Neural cell (in vitro differentiated cells): ENCODE measurements at regions not wholly inside any gene's neighbourhood (a gene's known extent, or its start where the extent isn't known, plus 50 kb on each side); places are given as distances from the start of the nearest gene placed in this dataset.

Experiments
- H2AFZ ChIP-seq: fragments of 200-600, 300-800 bp; sonication (generic), shearing (Covaris generic); 2 replicates; pipeline ENCODE4 v1.6.0; 2014; ENCODE audit warnings: low read depth, mild to moderate bottlenecking, antibody characterized with exemption, low read length, moderate library complexity
- H3F3A ChIP-seq: fragments of 200-600 bp; shearing (Covaris generic); 2 replicates; pipeline ENCODE4 v1.6.1; 2016; ENCODE audit warnings: mild to moderate bottlenecking, moderate library complexity, mixed read lengths, antibody characterized with exemption, low read length; ENCODE audit not compliant: insufficient read depth, poor library complexity, severe bottlenecking
- H3K27ac ChIP-seq: fragments of 200-600, 300-800 bp; sonication (generic), shearing (Covaris generic); 2 replicates; pipeline ENCODE4 v1.5.1; 2014; ENCODE audit warnings: mild to moderate bottlenecking, low read length, moderate library complexity
- H3K27me3 ChIP-seq: fragments of 300-800, 200-600 bp; sonication (generic), shearing (Covaris generic); 2 replicates; pipeline ENCODE4 v1.6.0; 2014; ENCODE audit warnings: mild to moderate bottlenecking, low read depth, low read length, moderate library complexity; ENCODE audit not compliant: insufficient read depth
- H3K36me3 ChIP-seq: fragments of 300-800, 200-600 bp; sonication (generic), shearing (Covaris generic); 2 replicates; pipeline ENCODE4 v1.5.1; 2014; ENCODE audit warnings: mild to moderate bottlenecking, antibody characterized with exemption, low read length, moderate library complexity; ENCODE audit not compliant: insufficient read depth
- H3K4me2 ChIP-seq: fragments of 300-800, 200-600 bp; sonication (generic), shearing (Covaris generic); 2 replicates; pipeline ENCODE4 v1.6.0; 2014; ENCODE audit warnings: mild to moderate bottlenecking, low read length
- H3K4me3 ChIP-seq: fragments of 300-800, 200-600 bp; sonication (generic), shearing (Covaris generic); 2 replicates; pipeline ENCODE4 v1.5.1; 2014; ENCODE audit warnings: mild to moderate bottlenecking, low read length, moderate library complexity
- H3K79me2 ChIP-seq: fragments of 200-600 bp; shearing (Covaris generic); replicated peaks from 2 replicates; pipeline ENCODE4 v1.6.0; 2014; ENCODE audit warnings: mild to moderate bottlenecking, low read length, moderate library complexity; ENCODE audit not compliant: insufficient read depth
- H3K9ac ChIP-seq: fragments of 300-800, 200-600 bp; sonication (generic), shearing (Covaris generic); 2 replicates; pipeline ENCODE4 v1.6.1; 2016; ENCODE audit warnings: mild to moderate bottlenecking, low read length, mixed read lengths
- H3K9me2 ChIP-seq: fragments of 200-600 bp; shearing (Covaris generic); 2 replicates; pipeline ENCODE4 v1.6.1; 2016; ENCODE audit warnings: mild to moderate bottlenecking, low read length, mixed read lengths; ENCODE audit not compliant: insufficient read depth
- H3K9me3 ChIP-seq: fragments of 200-600, 300-800 bp; sonication (generic), shearing (Covaris generic); 2 replicates; pipeline ENCODE4 v1.6.1; 2016; ENCODE audit warnings: mild to moderate bottlenecking, mixed run types, low read length, moderate library complexity, mixed read lengths
- H4K20me1 ChIP-seq: fragments of 200-600 bp; shearing (Covaris generic); 2 replicates; pipeline ENCODE4 v1.6.1; 2016; ENCODE audit warnings: mild to moderate bottlenecking, mixed run types; ENCODE audit not compliant: insufficient read depth
- EP300 ChIP-seq: fragments of 450-650 bp; conservative IDR thresholded peaks from 2 replicates; pipeline ENCODE4 v1.6.1; 2014; ENCODE audit warnings: antibody characterized with exemption, mild to moderate bottlenecking, moderate library complexity; ENCODE audit not compliant: poor library complexity, severe bottlenecking
- EZH2 ChIP-seq: fragments of 200-600, 300-800 bp; shearing (Covaris generic), sonication (generic); IDR thresholded peaks from 2 replicates; pipeline ENCODE4 v1.6.1; 2014; ENCODE audit warnings: antibody characterized with exemption, low read length, borderline replicate concordance, mild to moderate bottlenecking; ENCODE audit not compliant: insufficient read depth, poor library complexity, severe bottlenecking
- POLR2AphosphoS5 ChIP-seq: IDR thresholded peaks from 2 replicates; pipeline ENCODE4 v1.6.1; 2012
- RAD21 ChIP-seq: fragments of 450-650 bp; conservative IDR thresholded peaks from 2 replicates; pipeline ENCODE4 v1.6.1; 2014; ENCODE audit warnings: antibody characterized with exemption, mild to moderate bottlenecking, moderate library complexity
- SMC3 ChIP-seq: fragments of 450-650 bp; conservative IDR thresholded peaks from 2 replicates; pipeline ENCODE4 v1.6.1; 2014; ENCODE audit warnings: antibody characterized with exemption, mild to moderate bottlenecking, moderate library complexity; ENCODE audit not compliant: poor library complexity
- TAF1 ChIP-seq: IDR thresholded peaks from 2 replicates; pipeline ENCODE4 v1.6.1; 2012; ENCODE audit warnings: low read depth
- TF ChIP-seq, protein P1 (sequence below): fragments of 450-650 bp; IDR thresholded peaks from 2 replicates; pipeline ENCODE4 v1.5.1; 2014; ENCODE audit warnings: antibody characterized with exemption, mild to moderate bottlenecking, moderate library complexity; ENCODE audit not compliant: poor library complexity, severe bottlenecking
- TF ChIP-seq, protein P2 (sequence below): IDR thresholded peaks from 2 replicates; pipeline ENCODE4 v1.6.1; 2012; ENCODE audit warnings: borderline replicate concordance

DNA sequence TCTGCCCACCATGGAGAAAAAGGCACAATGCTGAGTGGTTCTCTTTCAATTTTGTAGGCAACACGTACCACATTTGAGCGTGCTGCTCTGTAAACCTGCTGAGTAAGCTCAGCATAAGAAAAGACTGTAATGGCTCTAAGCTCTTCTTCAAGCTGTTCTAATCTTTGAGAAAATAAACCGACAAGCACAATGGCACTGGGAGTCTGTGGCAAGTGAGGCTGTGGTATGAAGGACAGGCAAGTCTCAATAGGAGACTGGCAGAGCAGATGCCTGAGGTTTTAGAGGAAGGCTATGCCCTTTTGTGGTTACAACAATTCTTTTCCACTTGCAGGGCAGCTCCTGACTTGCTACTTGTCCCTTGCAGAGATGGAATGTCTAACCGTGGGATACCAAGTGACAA is 136.7 kb upstream of the EXOC2 start:
- TF ChIP-seq TAF1 = no peak
- no peak for TF ChIP-seq POLR2AphosphoS5
- TF ChIP-seq SMC3 = no peak
- TF ChIP-seq EZH2 = no peak
- no peak for TF ChIP-seq RAD21
- TF ChIP-seq, protein P1, sequence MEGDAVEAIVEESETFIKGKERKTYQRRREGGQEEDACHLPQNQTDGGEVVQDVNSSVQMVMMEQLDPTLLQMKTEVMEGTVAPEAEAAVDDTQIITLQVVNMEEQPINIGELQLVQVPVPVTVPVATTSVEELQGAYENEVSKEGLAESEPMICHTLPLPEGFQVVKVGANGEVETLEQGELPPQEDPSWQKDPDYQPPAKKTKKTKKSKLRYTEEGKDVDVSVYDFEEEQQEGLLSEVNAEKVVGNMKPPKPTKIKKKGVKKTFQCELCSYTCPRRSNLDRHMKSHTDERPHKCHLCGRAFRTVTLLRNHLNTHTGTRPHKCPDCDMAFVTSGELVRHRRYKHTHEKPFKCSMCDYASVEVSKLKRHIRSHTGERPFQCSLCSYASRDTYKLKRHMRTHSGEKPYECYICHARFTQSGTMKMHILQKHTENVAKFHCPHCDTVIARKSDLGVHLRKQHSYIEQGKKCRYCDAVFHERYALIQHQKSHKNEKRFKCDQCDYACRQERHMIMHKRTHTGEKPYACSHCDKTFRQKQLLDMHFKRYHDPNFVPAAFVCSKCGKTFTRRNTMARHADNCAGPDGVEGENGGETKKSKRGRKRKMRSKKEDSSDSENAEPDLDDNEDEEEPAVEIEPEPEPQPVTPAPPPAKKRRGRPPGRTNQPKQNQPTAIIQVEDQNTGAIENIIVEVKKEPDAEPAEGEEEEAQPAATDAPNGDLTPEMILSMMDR = no peak
- TF ChIP-seq, protein P2, sequence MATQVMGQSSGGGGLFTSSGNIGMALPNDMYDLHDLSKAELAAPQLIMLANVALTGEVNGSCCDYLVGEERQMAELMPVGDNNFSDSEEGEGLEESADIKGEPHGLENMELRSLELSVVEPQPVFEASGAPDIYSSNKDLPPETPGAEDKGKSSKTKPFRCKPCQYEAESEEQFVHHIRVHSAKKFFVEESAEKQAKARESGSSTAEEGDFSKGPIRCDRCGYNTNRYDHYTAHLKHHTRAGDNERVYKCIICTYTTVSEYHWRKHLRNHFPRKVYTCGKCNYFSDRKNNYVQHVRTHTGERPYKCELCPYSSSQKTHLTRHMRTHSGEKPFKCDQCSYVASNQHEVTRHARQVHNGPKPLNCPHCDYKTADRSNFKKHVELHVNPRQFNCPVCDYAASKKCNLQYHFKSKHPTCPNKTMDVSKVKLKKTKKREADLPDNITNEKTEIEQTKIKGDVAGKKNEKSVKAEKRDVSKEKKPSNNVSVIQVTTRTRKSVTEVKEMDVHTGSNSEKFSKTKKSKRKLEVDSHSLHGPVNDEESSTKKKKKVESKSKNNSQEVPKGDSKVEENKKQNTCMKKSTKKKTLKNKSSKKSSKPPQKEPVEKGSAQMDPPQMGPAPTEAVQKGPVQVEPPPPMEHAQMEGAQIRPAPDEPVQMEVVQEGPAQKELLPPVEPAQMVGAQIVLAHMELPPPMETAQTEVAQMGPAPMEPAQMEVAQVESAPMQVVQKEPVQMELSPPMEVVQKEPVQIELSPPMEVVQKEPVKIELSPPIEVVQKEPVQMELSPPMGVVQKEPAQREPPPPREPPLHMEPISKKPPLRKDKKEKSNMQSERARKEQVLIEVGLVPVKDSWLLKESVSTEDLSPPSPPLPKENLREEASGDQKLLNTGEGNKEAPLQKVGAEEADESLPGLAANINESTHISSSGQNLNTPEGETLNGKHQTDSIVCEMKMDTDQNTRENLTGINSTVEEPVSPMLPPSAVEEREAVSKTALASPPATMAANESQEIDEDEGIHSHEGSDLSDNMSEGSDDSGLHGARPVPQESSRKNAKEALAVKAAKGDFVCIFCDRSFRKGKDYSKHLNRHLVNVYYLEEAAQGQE = no peak
- Histone ChIP-seq H3K9ac (no peak overlapping the region), H3K27me3 (no peaks in the 10 kb centered on the region), H3F3A (no peaks in the 10 kb centered on the region), H3K9me3 (no peaks in the 10 kb centered on the region), H3K36me3 (no peaks in the 10 kb centered on the region), H3K9me2 (no peaks in the 10 kb centered on the region), H3K4me2 (no peak overlapping the region), H3K27ac (no peak overlapping the region), H2AFZ (no peak overlapping the region), H4K20me1 (no peaks in the 10 kb centered on the region), H3K79me2 (no peaks in the 10 kb centered on the region), H3K4me3 (no peak overlapping the region)

GRCh38 chr6:827431-827830 is 134.5 kb upstream of the EXOC2 start:
- H3K79me2 ChIP-seq = no peaks in the 10 kb centered on the region
- H2AFZ ChIP-seq = no peak overlapping the region
- no peaks in the 10 kb centered on the region for H3K9me3 ChIP-seq
- H3K9ac ChIP-seq = no peak overlapping the region
- no peak overlapping the region for H3K4me2 ChIP-seq
- no peaks in the 10 kb centered on the region for H3K27me3 ChIP-seq
- H3F3A ChIP-seq = no peaks in the 10 kb centered on the region
- no peaks in the 10 kb centered on the region for H4K20me1 ChIP-seq
- TF ChIP-seq, protein P1 = no peak
- TF ChIP-seq POLR2AphosphoS5 (no peak), EP300 (no peak), EZH2 (no peak), TAF1 (no peak), SMC3 (no peak)
- no peak overlapping the region for H3K27ac ChIP-seq
- no peaks in the 10 kb centered on the region for H3K9me2 ChIP-seq
- no peaks in the 10 kb centered on the region for H3K36me3 ChIP-seq
- H3K4me3 ChIP-seq = no peak overlapping the region
